ENCODE measurements at regions not wholly inside any gene's neighbourhood (a gene's known extent, or its start where the extent isn't known, plus 50 kb on each side); places are given as distances from the start of the nearest gene placed in this dataset.

DNA sequence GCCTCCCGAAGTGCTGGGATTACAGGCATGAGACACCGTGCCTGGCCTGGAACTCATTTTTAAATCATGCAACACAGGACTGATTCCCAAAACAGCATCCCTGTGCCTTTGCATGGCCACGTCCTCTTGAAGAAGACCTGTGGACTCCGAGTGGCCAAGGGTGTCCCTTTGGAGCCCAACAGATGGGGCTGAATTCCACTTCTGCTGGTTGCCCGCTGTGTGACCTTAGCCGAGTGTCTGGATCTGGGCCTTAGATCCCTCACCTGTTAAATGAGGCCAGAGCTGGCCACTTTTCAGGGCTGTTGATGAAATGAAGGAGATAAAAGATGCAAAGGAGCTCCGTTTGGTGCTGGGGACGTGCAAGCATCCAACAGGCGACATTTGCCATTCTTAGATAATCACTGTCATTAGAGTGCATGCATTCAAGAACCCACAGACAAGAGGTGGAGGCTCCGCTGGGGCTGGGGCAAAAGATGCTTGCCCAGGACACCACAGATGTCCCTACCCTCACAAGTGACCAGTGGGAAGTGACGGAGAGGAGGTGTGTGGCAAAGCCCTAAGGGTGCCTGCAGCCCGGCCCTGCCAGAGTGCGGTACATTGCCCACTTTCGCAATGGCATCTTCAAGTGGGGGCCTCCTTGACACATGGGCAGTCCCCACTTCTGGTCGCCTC, 354.1 kb upstream of the TNRC6C start:
- ChIA-PET CTCF (no interaction called here), POLR2A (no interaction called here)
- H3K4me3 ChIP-seq (ENCODE audit: low read depth, low read length) = no peak overlapping the region
- TF ChIP-seq, protein P1, sequence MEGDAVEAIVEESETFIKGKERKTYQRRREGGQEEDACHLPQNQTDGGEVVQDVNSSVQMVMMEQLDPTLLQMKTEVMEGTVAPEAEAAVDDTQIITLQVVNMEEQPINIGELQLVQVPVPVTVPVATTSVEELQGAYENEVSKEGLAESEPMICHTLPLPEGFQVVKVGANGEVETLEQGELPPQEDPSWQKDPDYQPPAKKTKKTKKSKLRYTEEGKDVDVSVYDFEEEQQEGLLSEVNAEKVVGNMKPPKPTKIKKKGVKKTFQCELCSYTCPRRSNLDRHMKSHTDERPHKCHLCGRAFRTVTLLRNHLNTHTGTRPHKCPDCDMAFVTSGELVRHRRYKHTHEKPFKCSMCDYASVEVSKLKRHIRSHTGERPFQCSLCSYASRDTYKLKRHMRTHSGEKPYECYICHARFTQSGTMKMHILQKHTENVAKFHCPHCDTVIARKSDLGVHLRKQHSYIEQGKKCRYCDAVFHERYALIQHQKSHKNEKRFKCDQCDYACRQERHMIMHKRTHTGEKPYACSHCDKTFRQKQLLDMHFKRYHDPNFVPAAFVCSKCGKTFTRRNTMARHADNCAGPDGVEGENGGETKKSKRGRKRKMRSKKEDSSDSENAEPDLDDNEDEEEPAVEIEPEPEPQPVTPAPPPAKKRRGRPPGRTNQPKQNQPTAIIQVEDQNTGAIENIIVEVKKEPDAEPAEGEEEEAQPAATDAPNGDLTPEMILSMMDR (IDR thresholded peaks at IDR 0.05; ENCODE audit: insufficient read depth, low read length, missing control alignments) = no peak
- no peak for DNase-seq (ENCODE audit: low read depth, low spot score)

DNA sequence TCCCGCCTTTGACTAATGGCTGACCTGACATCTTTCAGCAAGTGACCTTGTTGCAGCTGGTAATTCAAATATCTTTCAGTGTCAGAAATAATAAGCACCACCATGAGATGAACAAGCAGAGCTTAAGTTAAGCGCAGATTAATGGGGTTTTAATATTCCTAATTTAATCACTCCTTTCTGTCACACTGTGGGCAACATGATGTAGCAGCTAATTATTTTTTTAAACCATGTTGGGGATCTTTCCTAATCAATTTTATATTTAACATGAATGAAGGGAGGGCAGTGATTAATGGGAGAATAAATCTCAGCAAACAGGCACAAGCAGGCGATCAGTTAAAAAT, 353.6 kb upstream of the TNRC6C start:
- POLR2A ChIA-PET = no interaction called here
- CTCF ChIA-PET = no interaction called here
- no peak overlapping the region for H3K4me3 ChIP-seq (ENCODE audit: low read depth, low read length)
- DNase-seq (ENCODE audit: low read depth, low spot score) = no peak
- TF ChIP-seq, protein P1 (IDR thresholded peaks at IDR 0.05; ENCODE audit: insufficient read depth, low read length, missing control alignments) = no peak

DNA sequence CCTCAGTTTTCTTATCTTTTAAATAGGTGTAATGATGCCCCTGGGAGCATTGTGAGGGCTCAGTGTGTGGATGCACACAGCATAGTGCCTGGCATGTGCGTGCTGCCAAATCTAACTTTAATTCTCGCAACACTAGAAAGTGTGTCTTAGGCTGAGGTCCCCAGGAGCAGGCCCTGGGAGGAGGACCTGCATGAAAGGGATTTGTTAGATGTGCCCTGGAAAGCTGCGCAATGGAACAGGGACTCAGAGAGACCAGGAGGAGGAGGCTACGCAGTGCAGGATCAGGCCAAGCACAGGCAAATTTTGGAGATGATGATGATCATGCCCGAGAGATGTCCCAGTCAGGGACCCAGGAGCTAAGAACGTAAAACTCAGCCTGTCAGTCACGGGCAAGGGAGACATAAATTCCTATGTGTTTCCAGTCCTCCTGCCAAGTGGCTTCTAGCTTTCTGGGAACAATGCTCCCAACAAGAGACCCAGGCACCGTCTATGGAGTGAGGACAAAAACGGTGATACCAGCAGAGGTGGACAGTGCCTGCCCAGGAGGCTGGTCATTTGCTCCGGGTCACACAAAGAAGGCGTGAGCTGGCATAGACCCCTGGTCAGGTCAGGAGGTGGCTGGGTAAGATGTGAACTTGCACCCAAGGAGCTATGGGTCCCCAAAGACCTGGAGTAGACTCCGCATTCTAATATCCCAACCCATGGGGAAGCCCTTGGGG, 352.2 kb upstream of the TNRC6C start:
- DNase-seq (ENCODE audit: low read depth, low spot score) = no peak
- TF ChIP-seq, protein P1 (IDR thresholded peaks at IDR 0.05; ENCODE audit: insufficient read depth, low read length, missing control alignments) = no peak
- ChIA-PET POLR2A (no interaction called here), CTCF (interaction anchor here (1.1 to 1.6 kb wide), 2 partner anchors 13 to 407 kb away, joined by 3 to 5 read pairs; no protein-coding TSS in a partner anchor)
- no peak overlapping the region for H3K4me3 ChIP-seq (ENCODE audit: low read depth, low read length)

DNA sequence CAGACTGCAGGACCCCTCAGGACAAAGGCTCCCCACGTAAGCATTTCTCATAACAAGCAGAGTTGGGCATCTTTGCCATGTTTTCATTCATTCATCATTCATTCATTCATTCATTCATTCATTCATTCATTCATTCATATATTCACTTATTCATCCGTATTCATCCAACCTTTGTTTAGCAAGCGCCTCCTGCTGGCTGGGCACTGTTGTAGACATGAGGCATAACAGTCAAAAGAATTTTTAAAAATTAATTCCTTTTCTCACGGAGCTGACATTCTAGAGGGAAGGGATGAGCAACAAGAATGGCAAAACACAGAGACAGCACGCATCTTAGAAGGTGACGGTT, 351.7 kb upstream of the TNRC6C start:
- no peak for DNase-seq (ENCODE audit: low read depth, low spot score)
- CTCF ChIA-PET = interaction anchor here (1.1 to 1.6 kb wide), 2 partner anchors 12 to 407 kb away, joined by 3 to 5 read pairs; no protein-coding TSS in a partner anchor
- TF ChIP-seq, protein P1 (IDR thresholded peaks at IDR 0.05; ENCODE audit: insufficient read depth, low read length, missing control alignments) = no peak
- no peak overlapping the region for H3K4me3 ChIP-seq (ENCODE audit: low read depth, low read length)
- POLR2A ChIA-PET = no interaction called here

- no peak overlapping the region for H3K4me3 ChIP-seq (ENCODE audit: low read depth, low read length)
- TF ChIP-seq, protein P1 (IDR thresholded peaks at IDR 0.05; ENCODE audit: insufficient read depth, low read length, missing control alignments) = no peak
- ChIA-PET POLR2A (no interaction called here), CTCF (interaction anchor here (1.6 kb wide), 1 partner anchor 12 kb away, joined by 5 read pairs; no protein-coding TSS in a partner anchor)
- DNase-seq (ENCODE audit: low read depth, low spot score) = no peak
Measured at GRCh38 chr17:77607606-77608005, 350.9 kb upstream of the TNRC6C start.

GRCh38 chr17:77608431-77608830, 350.1 kb upstream of the TNRC6C start:
- TF ChIP-seq, protein P1 (IDR thresholded peaks at IDR 0.05; ENCODE audit: insufficient read depth, low read length, missing control alignments) = no peak
- CTCF ChIA-PET = no interaction called here
- POLR2A ChIA-PET = no interaction called here
- no peak overlapping the region for H3K4me3 ChIP-seq (ENCODE audit: low read depth, low read length)
- DNase-seq (ENCODE audit: low read depth, low spot score) = no peak

Data from AG04449 (cell line).